ENCODE measurements at regions not wholly inside any gene's neighbourhood (a gene's known extent, or its start where the extent isn't known, plus 50 kb on each side); places are given as distances from the start of the nearest gene placed in this dataset.

- TF ChIP-seq POLR2A (IDR thresholded peaks at IDR 0.05; ENCODE audit: low read length) (no peak), GATA1 (IDR thresholded peaks at IDR 0.05; ENCODE audit: low read depth, low read length) (no peak)
Measured at GRCh38 chr1:222889440-222889839, 74.6 kb downstream of the DISP1 start.

Measured in erythroblast (primary cell).